IPS-20b (cell line): ENCODE measurements at regions not wholly inside any gene's neighbourhood (a gene's known extent, or its start where the extent isn't known, plus 50 kb on each side); places are given as distances from the start of the nearest gene placed in this dataset.
"Not testable (repeated sequence)": the region's sequence is repeated elsewhere in the genome, so short reads cannot be mapped to it uniquely, and the experiment has no call there.

Source experiments
- H3K27ac ChIP-seq: one replicate; pipeline ENCODE4 v1.5.1; 2013; ENCODE audit warnings: low read length
- H3K27me3 ChIP-seq: 2 replicates; pipeline ENCODE4 v1.6.1; 2013; ENCODE audit warnings: mild to moderate bottlenecking, low read length, inconsistent platforms; ENCODE audit not compliant: insufficient read depth
- H3K36me3 ChIP-seq: 2 replicates; pipeline ENCODE4 v1.6.1; 2013; ENCODE audit warnings: low read depth, mild to moderate bottlenecking, inconsistent platforms, low read length, moderate library complexity; ENCODE audit not compliant: insufficient read depth
- H3K4me1 ChIP-seq: 2 replicates; pipeline ENCODE4 v1.6.1; 2013; ENCODE audit warnings: mild to moderate bottlenecking, control low read depth, inconsistent platforms, low read length, moderate library complexity; ENCODE audit not compliant: insufficient read depth
- H3K4me3 ChIP-seq: 2 replicates; pipeline ENCODE4 v1.5.1; 2013; ENCODE audit warnings: mild to moderate bottlenecking, low read length, inconsistent platforms
- H3K9ac ChIP-seq: 2 replicates; pipeline ENCODE4 v1.6.1; 2013; ENCODE audit warnings: low read depth, mild to moderate bottlenecking, inconsistent platforms, low read length, moderate library complexity
- H3K9me3 ChIP-seq: 2 replicates; pipeline ENCODE4 v1.6.1; 2013; ENCODE audit warnings: mild to moderate bottlenecking, low read depth, low read length, inconsistent platforms; ENCODE audit not compliant: insufficient read depth

DNA sequence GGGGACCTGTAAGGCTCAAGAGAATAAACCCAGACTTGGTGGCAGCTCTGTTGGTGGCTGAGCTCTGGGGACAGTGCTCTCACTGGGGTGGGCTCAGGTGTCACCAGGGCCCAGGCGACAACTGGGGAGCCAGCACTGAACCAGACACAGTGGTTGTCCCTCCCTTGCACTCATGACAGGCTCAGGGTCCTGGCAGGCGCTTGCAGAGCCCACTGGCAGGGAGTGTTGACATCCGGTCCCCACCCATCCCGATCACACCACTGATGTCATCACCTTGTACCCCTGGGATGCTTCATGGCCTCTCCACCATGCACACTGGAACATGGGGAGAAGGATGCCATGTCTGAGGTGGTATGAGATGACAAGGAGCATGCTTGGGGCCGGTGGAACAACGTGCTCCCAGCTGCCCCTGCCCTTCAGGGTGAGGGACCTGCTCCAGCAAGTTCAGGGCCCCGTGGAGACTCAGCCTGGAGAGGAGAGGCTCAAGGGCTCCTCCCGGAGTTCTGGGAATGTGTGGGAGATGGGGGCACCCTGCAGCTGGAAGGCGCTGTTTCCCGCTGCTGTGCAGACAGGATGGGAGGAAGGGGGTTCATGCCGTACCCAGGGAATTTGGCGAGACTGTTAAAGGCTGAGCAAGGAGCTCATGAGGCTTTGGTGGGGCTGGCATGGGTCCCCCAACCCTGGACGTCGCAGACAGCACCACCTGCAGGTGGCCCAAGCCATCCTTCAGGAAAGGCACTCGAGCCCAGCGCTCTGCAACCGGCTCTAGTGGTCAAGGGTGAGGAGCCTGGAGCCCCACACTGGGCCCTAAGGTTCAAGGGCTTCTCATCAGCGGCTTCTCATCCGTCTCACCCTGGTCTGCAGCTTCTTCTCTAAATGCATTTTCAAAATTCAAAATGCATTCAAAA lies 141.1 kb upstream of the ZNF469 start:
- not testable (repeated sequence) for H3K36me3 ChIP-seq, H3K4me3 ChIP-seq, H3K9ac ChIP-seq, H3K4me1 ChIP-seq, H3K9me3 ChIP-seq, H3K27ac ChIP-seq, H3K27me3 ChIP-seq

DNA sequence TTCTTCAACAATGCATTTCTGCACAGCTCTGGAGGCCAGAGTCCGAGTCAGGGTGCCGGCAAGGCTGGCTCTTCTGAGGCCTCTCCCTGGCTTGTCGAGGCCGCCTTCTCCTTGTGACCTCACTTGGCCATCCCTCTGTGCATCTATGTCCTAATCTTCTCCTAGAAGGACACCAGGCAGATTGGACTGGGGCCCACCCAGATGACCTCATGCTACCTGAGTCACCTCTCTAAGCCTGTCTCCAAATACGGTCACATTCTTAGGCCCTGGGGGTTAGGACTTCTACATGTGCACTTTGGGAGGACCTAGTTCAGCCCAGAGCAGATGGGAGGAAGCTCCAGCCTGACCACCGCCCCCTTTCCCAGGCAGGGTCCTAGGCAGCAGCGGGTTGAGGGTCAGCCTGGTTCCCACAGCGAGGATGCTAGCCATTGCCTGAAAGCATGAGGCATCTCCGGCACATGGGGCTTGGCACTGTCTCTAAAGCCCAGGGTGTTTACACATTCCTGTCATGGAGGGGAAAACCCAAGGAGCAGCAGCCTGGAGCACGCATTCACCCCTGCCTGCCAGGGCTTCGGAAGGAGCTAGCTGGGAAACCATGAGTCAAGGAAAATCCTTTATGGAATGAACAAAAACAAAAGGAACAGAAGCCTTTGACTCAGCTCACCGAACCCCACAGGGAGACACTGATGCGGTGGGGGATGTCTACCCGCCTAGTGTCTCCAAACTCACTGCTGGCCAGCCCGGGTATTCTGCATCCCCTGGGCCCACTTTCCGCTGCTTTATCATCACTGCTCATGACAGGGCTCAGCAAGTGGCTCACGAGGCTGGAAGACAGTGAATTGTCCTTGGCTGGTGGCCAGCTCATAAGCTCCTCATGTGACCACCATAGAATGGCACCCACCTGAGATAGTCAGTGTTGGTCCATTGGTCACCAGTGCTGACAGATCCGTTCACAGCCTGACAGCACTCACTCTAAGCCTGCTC lies 140.2 kb upstream of the ZNF469 start:
- not testable (repeated sequence) for H3K36me3 ChIP-seq, H3K9me3 ChIP-seq, H3K4me3 ChIP-seq, H3K27me3 ChIP-seq, H3K27ac ChIP-seq, H3K9ac ChIP-seq, H3K4me1 ChIP-seq

DNA sequence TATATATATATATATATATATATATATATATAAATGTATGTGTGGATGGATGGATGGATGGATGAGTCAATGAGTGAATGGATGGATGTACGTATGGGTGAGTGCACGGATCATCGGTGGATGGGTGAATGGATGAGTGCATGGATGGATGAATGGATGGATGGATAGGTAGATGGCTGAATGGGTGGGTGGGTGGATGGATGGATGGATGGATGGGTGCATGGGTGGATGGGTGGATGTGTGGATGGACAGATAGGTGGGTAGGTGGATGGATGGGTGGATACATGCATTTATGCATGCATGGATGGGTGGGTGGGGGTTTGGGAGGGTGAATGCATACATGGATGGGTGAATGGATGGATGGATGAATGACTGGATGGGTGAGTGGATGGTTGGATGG lies 138.8 kb upstream of the ZNF469 start:
- not testable (repeated sequence) for H3K36me3 ChIP-seq, H3K4me3 ChIP-seq, H3K27ac ChIP-seq, H3K9ac ChIP-seq, H3K9me3 ChIP-seq, H3K27me3 ChIP-seq, H3K4me1 ChIP-seq

DNA sequence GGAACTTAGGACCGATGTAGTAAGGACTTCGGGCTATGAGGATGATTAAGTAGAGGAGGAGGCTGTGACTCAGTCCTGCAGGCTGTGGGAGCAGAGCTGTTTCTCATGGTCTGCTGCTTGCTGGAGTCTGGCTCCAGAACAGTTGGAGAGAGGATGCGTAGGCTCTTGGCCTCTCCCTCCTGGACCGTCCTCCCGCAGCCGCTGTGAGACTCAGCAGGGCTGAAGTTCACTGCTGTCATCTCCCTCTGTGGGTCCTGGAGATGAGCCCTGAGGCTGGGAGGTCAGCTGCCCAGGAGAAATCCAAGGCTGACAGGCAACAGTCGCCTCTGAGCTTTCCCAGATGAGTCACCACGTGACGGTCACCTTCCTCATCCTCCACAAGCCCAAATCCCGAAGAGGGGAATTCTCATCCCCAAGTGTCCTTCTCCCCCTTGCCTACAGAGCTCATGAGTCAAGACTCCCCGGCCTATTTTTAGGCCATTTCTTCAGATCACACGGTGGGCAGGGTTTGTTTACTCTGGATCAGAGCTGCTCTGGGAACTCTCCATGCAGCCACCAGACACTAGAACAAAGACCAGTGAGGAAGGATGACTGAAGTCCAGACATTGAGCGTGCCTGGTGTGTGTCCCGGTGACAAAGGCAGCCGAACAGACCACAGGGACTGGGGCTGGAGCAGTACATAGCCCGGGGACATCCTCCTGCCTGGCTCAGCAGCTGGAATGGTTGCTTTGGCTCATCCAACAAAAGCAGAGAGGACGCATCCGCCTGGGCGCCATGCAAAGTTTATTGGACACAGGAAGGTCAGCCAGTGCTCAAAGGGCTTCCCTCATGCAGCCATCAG lies 137.3 kb upstream of the ZNF469 start:
- not testable (repeated sequence) for H3K9me3 ChIP-seq, H3K4me3 ChIP-seq, H3K36me3 ChIP-seq, H3K27me3 ChIP-seq, H3K9ac ChIP-seq, H3K27ac ChIP-seq, H3K4me1 ChIP-seq

DNA sequence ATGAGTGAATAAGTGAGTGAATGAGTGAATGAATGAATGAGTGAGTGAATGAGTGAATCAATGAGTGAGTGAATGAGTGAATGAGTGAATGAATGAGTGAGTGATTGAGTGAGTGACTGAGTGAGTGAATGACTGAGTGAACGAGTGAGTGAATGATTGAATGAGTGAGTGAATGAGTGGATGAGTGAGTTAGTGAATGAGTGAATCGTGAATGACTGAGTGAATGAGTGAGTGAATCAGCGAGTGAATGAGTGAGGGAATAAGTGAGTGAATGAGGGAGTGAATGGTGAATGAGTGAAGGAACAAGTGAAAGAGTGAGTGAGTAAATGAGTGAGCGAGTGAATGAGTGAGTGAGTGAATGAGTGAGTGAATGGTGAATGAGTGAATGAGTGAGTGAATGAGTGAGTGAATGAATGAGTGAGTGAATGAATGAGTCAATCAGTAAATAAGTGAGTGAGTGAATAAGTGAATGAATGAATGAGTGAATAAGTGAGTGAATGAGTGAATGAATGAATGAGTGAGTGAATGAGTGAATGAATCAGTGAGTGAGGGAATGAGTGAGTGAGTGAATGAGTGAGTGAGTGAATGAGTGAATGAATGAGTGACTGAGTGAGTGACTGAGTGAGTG lies 135.7 kb upstream of the ZNF469 start:
- H3K36me3 ChIP-seq, H3K27ac ChIP-seq, H3K9ac ChIP-seq: not testable (repeated sequence)

DNA sequence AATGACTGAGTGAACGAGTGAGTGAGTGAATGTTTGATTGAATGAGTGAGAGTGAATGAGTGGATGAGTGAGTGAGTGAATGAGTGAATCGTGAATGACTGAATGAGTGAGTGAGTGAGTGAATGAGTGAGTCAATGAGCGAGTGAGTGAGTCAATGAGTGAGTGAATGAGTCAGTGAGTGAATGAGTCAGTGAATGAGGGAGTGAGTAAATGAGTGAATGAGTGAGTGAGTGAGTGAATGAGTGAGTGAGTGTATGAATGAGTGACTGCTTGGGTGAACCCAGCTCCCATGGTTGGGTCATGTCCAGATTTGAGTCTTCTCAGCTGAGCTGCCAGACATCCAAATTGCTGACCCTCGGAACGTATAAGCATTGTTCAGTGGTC lies 135.2 kb upstream of the ZNF469 start:
- not testable (repeated sequence) for H3K27ac ChIP-seq, H3K27me3 ChIP-seq, H3K9me3 ChIP-seq, H3K4me3 ChIP-seq, H3K9ac ChIP-seq, H3K36me3 ChIP-seq, H3K4me1 ChIP-seq

More for the DNA sequence above, 135.7 kb upstream of the ZNF469 start:
- not testable (repeated sequence) for H3K27me3 ChIP-seq, H3K9me3 ChIP-seq, H3K4me3 ChIP-seq, H3K4me1 ChIP-seq

DNA sequence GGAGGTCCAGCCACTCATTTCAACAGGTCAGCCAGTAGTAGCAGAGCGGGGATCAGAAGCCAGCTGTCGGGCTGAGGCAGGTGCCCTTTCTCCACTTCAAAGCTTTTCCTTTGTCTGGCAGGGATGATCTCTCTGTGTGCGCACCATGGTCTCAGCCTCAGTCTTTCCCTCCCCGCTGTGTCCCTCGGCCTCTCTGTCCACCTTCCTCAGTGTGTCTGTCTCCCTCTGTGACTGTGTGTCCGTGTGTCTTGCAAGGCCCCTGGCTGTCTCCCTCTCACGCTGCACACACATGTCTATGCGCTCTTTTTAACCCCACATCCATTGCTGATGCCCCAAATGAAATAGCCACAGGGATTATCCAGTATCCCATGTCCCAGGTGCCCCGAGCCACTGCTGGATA lies 134.0 kb upstream of the ZNF469 start:
- H3K27ac ChIP-seq, result not testable (repeated sequence)

DNA sequence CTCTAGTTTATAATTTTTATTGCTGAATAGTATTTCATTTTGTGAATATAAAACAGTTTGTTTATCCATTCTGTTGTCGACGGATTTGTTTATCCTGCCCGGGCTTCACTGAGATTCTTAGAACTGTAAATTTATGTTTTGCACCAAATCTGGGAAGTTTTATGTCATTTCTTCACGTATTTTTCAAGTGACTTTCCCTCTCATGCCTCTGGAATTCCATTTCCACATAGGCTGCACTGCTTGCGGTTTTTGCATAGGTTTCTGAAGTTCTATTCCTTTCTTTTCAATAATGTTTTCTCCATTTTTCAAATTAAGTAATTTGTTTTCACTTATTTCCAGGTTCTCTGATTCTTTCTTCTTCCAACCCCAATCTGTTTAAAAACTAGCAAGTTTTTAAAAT lies 132.4 kb upstream of the ZNF469 start:
- not testable (repeated sequence) for H3K9me3 ChIP-seq, H3K27me3 ChIP-seq, H3K9ac ChIP-seq, H3K27ac ChIP-seq, H3K4me3 ChIP-seq, H3K36me3 ChIP-seq, H3K4me1 ChIP-seq

More for the DNA sequence above, 134.0 kb upstream of the ZNF469 start:
- not testable (repeated sequence) for H3K9me3 ChIP-seq, H3K27me3 ChIP-seq, H3K9ac ChIP-seq, H3K36me3 ChIP-seq, H3K4me3 ChIP-seq, H3K4me1 ChIP-seq

DNA sequence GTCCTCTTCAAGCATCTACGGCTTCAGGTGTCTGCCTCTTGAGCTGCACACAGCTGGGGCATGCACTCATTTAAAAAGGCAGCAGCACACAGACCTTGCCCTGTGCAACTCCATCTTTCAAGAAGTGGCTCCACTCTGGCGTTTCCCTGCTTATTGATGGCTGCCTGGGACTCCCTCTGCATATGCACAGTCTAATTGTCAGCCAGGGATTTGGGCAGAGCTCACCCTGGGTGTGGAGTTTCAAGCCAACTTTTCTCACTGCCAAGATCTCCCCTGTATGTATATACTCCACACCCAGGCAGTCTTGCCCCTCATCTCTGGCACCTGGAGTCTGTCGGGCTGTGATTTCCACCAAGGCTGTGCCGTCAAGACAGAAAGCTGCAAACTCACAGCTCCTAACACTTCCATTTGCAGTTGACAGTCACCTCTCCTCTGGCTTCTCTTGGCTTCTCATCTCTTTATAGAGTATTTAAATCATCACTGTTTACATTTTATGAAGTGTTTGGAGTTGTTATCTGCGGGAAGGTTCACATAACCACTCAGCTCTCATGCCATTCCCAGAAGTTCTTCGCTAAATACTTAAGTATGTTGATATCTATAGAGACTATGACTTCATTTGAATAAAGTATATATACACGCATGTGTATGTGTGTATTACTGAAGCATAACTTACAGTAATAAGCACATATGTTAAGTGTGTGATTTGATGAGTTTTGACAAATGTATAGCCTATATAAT lies 130.5 kb upstream of the ZNF469 start:
- not testable (repeated sequence) for H3K27me3 ChIP-seq, H3K9ac ChIP-seq, H3K36me3 ChIP-seq, H3K9me3 ChIP-seq, H3K27ac ChIP-seq, H3K4me3 ChIP-seq, H3K4me1 ChIP-seq

DNA sequence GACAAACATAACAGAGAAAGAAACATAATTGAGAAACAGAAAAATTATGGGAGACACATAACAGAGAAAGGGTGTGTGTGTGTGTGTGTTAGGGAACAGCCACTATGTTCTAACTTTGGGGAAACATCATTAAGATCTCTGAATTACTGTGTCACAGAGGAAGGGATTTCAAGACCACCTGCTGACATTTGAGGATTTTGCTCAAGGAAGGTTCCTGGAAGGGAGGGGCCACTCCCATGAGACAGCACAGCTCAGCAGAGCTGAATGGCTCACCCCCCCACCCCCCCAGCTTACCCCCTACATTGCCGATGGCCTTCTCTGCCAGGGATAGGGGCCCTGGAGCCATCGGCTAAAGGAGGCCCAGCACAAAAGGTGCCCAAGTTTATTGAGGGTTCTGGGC lies 124.6 kb upstream of the ZNF469 start:
- H3K4me3 ChIP-seq, H3K9ac ChIP-seq, H3K27ac ChIP-seq, H3K36me3 ChIP-seq, H3K4me1 ChIP-seq, H3K27me3 ChIP-seq, H3K9me3 ChIP-seq: not testable (repeated sequence)
